PFSK-1 (cell line): ENCODE measurements at regions not wholly inside any gene's neighbourhood (a gene's known extent, or its start where the extent isn't known, plus 50 kb on each side); places are given as distances from the start of the nearest gene placed in this dataset.

Experiments
- REST ChIP-seq, 2 experiments: IDR thresholded peaks; 2 replicates each; pipeline versions ENCODE4 v1.6.1 to v1.8.0; 2011 to 2012; ENCODE audit warnings: low read depth in 2 of 2, low read length in 2 of 2, control low read depth in 1 of 2, inconsistent platforms in 1 of 2, mild to moderate bottlenecking in 1 of 2, moderate library complexity in 1 of 2; ENCODE audit not compliant: insufficient read depth in 1 of 2
- TAF1 ChIP-seq: IDR thresholded peaks from 2 replicates; pipeline ENCODE4 v1.6.1; 2012; ENCODE audit warnings: low read length, control low read depth, borderline replicate concordance; ENCODE audit not compliant: insufficient read depth

DNA sequence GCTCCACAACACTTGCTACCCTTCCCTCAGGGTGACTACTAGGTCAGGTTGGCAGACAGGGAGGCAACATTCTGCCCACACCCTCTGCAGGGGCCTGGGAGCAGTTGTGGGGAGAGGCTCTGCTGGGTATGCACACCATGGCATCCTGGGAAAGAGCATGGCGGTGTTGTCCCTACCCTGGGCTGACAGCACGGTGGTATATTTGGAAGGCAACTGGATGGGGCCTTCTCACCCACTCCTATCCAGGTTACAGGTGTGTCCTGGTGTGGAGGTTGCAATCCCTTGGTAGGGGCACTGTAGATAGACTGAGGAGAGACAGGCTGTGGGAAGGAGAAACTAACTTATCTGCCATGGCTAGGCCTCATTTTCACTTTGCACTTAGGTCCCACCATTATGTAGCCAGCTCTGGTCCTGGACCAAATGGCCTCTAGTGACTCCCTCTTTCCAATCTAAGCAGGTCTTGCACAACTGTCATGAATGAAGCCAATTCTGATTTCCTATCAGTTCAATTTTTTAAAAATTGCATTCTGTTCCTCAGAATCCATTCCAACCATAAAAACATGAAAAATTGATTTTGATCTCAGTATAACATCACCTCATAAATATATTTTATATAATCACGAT is 54.0 kb upstream of the CD44 start:
- TF ChIP-seq TAF1 (no peak), REST (IDR thresholded peaks at IDR 0.05; ENCODE audit: insufficient read depth in 1 of 2, low read depth in 2 of 2, low read length in 2 of 2) (no peak)
